RPMI7951 (cell line): ENCODE measurements at regions not wholly inside any gene's neighbourhood (a gene's known extent, or its start where the extent isn't known, plus 50 kb on each side); places are given as distances from the start of the nearest gene placed in this dataset.
A peak's percentile ranks its signal among the peaks of the same experiment; 100 is the strongest.
"Not testable (repeated sequence)": the region's sequence is repeated elsewhere in the genome, so short reads cannot be mapped to it uniquely, and the experiment has no call there.

Source experiments
- DNase-seq: peaks from one replicate; pipeline ENCODE4 v3.0.0-alpha.2; 2012; ENCODE audit warnings: low read depth

- no peak for DNase-seq
Observed at GRCh38 chr9:78963911-78964310, 607.9 kb upstream of the TLE4 start.

GRCh38 chr9:78967596-78968217, 604.1 kb upstream of the TLE4 start:
- DNase-seq = no peak

- DNase-seq = no peak
Observed at GRCh38 chr9:78970375-78970774, 601.4 kb upstream of the TLE4 start.

GRCh38 chr9:78971540-78971939, 600.2 kb upstream of the TLE4 start:
- DNase-seq = no peak

GRCh38 chr9:78972303-78972999, 599.3 kb upstream of the TLE4 start:
- DNase-seq = no peak

- DNase-seq = peak; percentile 82
Observed at GRCh38 chr9:78973907-78974306, 597.9 kb upstream of the TLE4 start.

GRCh38 chr9:78982849-78983248, 588.9 kb upstream of the TLE4 start:
- DNase-seq = peak; percentile 80

- peak; percentile 45 for DNase-seq
Observed at GRCh38 chr9:78985084-78985738, 586.6 kb upstream of the TLE4 start.

- no peak for DNase-seq
Observed at GRCh38 chr9:78986446-78986845, 585.3 kb upstream of the TLE4 start.

GRCh38 chr9:78989031-78989658, 582.6 kb upstream of the TLE4 start:
- DNase-seq = no peak

- no peak for DNase-seq
Observed at GRCh38 chr9:78994471-78994870, 577.3 kb upstream of the TLE4 start.

- DNase-seq = not testable (repeated sequence)
Observed at GRCh38 chr9:78994974-78995373, 576.8 kb upstream of the TLE4 start.

- DNase-seq = no peak
Observed at GRCh38 chr9:78997296-78997695, 574.5 kb upstream of the TLE4 start.

GRCh38 chr9:79000230-79001002, 571.3 kb upstream of the TLE4 start:
- no peak for DNase-seq

- DNase-seq = no peak
Observed at GRCh38 chr9:79001012-79001411, 570.8 kb upstream of the TLE4 start.

GRCh38 chr9:79003514-79003913, 568.3 kb upstream of the TLE4 start:
- DNase-seq = no peak

GRCh38 chr9:79004032-79004431, 567.7 kb upstream of the TLE4 start:
- no peak for DNase-seq

GRCh38 chr9:79006546-79006945, 565.2 kb upstream of the TLE4 start:
- no peak for DNase-seq

- no peak for DNase-seq
Observed at GRCh38 chr9:79007701-79008483, 563.9 kb upstream of the TLE4 start.

- DNase-seq = no peak
Observed at GRCh38 chr9:79008916-79009315, 562.8 kb upstream of the TLE4 start.

GRCh38 chr9:79011461-79011860, 560.3 kb upstream of the TLE4 start:
- DNase-seq = no peak
